GM19468 (cell line): ENCODE measurements at regions not wholly inside any gene's neighbourhood (a gene's known extent, or its start where the extent isn't known, plus 50 kb on each side); places are given as distances from the start of the nearest gene placed in this dataset.
"Not testable (repeated sequence)": the region's sequence is repeated elsewhere in the genome, so short reads cannot be mapped to it uniquely, and the experiment has no call there.

ENCODE experiments used
- ATAC-seq: cut with Tn5 transposase; IDR thresholded peaks from one replicate; pipeline ENCODE4 v1.9.1; 2021; ENCODE audit warnings: mild to moderate bottlenecking, moderate library complexity, moderate number of reproducible peaks; ENCODE audit not compliant: unreplicated experiment; ENCODE audit errors: extremely low read depth

DNA sequence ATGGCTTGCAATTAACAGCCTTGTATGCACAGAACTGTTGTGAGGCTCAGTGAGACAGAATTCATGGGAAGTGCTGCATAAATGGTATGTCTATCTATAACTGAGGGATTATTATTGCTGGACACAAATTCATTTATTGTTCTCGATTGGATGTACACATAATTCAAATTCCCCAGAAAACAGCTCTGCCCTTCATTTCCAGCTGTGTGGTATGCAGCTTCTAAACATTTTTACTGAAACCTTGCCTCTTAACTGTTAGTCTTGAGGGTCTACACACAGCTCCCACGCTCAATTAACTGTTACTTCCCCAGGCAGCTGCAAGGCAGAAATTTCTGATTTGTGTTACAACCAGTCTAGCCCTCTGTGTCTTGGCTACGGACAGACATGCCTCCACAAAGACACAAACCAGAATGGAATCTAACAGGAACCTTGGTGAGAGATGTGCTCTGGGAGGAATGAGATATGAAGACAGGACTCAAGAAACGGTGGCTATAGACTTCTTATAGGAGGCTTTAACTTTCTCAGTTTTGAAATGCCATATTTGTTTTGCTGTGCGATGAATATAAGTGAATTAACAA lies 139.7 kb upstream of the TBL1XR1 start:
- ATAC-seq = no peak

DNA sequence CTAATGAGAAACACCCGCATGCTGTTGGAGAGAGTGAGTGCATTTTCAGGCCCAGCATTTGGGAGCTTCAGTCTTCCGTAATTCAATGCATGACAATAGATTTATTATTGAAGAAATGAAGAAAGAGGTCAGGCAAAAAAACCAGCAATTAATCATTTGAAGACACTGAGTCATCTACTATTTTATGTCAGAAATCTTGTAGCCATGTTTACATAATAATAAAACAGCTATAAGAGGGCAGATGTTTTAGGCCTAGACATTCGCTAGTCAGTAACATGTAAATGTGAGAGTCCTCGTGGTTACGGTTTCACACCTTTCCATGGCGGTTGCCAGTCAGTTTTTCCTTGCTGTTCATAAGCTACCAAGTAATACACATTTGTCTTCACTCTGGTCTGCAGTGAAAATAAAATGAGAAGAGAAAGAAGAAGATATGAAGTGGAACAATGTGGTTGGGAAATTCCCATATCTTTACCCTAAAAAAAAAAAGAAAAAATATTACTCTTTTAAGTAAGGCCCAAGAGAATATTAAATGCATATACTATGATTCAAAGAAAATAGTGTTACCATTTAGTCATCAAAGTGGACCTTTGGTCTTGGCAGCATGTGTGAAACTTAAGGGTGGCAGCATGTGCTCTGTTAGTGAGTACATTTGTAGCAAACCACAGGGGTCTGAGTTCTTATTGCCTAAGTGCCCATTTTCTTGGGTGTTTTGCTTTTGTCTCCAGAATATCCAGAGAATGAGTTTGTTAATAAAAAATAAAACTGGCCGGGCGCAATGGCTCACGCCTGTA lies 140.5 kb upstream of the TBL1XR1 start:
- ATAC-seq = peak; percentile 81

DNA sequence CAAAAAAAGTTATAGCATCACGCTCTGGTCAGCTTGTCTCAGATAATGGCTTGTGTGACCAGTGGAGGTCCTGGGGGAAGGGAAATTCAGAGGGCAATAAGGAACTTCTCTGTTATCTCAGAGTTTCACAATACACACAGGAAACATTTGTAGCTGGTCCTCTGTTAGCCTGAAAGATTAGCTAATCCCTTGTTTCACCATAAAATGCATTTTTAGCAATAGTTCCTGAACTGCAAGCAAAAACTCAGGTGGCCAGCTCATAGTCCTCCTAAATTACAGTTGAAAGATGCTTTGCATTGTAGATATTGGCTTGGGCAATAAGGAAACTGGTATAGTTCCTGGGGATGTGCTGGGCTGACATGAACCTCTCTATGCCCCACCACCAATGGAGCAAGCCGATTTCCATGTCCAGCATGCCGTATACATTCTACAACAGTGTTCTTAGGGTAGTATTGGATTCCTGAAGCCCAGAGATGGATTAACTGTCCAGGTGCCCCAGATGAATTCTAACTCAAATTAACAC lies 141.5 kb upstream of the TBL1XR1 start:
- no peak for ATAC-seq

DNA sequence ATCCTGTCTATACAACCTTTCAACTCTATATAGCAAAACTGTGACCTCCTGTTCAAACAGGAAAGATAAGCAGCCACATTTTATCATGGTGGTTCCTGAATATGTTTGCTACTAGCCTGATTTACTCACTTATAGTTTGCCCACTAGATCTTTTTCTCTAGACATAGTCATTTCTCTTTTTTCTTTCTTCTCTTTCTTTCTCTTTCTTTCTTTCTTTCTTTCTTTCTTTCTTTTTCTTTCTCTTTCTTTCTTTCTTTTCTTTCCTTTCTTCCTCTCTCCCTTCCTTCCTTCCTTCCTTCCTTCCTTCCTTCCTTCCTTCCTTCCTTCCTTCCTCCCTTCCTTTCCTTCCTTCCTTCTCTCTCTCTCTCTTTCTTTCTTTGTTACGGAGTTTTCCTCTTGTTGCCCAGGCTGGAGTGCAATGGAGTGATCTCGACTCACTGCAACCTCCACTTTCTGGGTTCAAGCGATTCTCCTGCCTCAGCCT lies 142.0 kb upstream of the TBL1XR1 start:
- ATAC-seq = not testable (repeated sequence)

DNA sequence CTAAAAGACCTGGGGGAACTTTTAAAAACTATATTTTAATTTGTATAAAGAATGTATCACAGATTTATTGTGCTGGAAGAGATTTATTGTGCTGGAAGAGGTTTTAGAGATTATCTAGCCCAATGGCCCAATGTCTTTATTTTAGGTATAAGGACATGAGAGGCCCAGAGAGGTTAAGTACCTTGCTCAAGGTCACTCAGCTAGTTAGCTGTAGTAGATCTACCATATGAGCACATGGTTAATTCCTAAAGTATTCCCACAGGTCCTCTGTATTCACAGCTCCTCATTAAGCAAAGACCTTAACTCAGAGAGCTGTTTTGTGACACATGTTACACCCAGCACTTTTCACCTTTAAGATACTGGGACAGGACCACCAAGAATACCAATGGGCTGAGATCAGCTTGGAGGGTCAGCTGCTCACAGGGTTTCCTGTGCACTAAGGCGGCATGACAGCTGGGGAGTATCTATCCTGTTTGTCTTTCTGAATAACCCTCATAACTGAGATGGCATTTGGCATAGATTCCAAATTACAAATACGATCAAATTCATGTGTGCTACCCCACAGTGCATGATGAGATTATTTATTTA lies 143.1 kb upstream of the TBL1XR1 start:
- no peak for ATAC-seq

DNA sequence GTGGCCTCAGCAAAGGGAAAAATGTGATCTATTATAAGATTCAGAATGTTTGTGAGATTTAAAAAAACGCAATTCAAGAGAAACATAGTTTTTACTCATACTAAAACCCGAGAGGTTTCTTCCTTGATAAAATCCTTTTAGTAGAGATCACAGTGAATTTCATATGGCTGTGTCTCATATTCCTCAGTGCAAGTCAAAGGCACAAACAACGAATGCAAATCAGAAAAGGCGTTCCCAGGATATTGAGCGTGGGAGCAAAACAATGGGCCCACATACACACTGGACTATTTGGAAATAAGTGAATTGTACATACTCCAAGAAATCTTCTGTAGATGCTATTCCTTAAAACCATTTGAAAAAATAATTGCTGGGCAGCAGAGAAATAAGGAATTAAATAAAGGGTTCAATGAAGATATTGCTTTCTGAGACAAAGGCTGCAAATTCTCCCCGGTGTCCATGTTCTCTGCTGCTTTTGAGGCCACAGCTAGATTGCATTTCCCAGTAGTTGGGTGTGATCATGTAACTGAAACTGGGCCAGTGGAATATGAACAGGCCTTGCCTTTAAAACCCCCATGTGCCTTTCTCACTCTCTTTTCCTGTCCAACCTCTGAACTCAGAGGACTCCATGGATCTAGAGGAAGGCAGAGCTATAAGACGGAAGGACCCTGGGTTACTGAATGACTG lies 144.6 kb upstream of the TBL1XR1 start:
- ATAC-seq = no peak

DNA sequence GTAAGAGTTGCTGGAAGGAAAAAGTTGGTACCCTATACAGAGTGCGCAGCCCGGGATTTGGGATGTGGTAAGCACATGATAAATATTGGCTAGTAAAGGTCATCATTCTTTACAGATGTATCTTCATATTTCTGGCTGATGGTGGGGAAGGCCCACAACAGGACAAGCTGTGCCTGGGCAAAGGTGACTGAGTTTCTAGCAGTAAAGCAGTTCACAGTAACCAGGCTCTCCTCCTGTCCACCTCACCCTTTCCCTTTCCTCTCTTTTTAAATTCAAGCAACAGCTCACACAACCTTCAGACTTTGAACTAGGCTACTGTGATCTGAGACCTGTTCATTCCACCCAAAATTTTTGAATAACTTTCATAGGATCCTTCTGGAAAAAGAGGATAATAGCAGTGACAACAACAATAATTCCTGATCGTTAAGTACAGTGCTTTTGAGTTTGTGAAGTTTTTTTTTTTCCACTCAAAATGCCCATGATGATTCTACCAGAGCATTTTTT lies 145.9 kb upstream of the TBL1XR1 start:
- ATAC-seq = no peak

DNA sequence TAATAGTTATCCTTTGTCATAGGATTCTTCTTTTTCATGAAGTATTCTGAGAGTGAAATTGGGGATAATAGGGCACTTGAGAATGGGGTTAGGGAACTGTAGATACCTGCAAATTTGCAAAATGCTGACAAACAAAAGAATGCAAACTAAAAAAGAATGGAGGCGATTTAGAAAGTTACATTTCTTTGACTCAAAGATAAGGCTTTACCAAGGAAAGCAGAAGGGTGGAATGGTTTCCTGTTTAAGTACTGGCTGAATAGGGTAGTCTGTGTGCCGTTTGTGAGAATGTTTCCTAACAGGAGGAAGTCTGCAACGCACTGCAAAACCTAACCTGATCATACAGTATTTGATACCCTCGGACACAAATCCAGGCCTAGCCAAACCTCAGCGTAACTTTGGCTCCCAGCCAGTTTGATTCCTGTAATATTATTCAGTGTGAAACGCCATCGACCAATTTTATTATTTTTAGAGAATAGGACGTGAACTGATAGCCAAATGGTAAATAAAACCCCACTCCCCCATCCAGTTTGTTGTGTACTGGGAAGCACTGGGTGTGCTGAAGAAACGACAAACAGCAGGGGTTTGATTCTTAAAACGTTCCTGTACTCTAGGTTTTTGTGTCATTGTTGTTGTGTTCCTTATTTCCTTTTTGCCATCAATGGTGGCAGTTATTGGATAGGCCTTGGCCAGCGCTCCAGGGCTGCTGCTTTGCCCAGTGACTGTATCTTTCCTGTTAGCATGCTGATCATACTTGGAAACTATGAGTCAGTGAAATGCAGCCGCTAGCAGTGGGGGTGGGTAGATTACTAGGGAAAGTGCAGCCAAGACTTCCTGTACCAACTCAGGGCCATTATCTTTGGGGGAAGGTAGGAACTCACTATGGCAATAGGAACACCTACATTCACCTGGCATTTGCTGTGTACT lies 148.0 kb upstream of the TBL1XR1 start:
- ATAC-seq = peak; percentile 69

DNA sequence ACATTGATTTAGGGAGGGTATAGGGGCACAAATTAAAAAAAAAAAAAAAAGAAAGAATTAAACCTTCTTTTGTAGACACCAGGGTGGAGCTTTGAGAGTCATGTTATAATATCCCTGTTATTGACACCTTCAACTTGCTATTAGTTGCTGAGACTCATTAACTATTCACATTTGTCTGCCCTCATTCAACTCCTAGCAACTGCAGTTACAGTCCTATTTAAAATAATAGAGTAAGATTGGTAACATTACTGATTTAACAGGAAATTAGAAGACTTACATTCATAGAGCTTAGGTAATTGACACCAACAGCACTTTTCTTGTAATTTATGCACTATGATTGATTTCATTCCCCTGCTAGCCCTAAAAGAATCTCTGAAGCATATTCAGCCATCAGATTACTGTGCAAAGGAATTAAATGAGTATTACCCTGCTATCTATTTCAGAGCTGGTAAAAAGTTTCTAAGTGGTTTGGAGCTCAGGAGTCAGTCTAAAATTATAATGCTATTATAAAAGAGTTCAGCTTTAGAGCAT lies 148.8 kb upstream of the TBL1XR1 start:
- no peak for ATAC-seq

DNA sequence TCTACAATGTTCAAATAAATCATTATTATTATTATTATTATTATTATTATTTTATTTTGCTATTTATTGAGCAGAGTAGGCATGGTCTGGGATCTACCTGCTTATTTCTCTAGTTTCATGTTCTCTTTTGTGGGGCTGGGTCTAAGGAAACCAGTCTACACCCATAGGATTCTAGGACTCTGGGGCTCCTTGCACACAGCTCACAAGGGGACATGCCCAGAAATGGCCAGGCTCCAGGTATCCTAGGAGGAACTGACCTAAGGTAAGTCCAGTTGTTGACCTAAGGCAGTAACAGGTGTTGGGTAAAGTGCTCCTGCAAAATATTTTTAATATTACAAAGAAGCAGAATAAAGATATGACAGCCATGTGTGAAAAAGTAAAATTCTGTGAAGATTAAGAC lies 149.6 kb upstream of the TBL1XR1 start:
- no peak for ATAC-seq

DNA sequence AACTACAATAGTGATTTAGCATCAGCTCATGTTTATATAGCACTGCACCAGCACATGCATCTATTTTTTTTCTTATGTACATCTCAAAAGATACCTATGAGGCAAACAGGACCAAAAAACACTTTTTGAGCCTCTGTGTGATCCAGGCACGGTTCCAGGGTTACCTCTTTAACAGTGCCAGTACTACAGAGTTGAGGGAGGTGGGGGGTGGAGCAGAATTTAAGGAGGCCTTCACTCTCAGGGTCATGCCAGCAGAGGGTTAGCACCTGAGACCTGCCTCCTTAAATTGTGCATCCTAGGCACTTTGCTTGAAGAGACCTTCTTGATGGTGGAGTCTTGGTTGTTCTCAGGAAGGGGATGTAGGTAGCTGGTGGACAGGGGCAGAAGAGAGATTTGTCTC lies 150.3 kb upstream of the TBL1XR1 start:
- ATAC-seq = no peak

DNA sequence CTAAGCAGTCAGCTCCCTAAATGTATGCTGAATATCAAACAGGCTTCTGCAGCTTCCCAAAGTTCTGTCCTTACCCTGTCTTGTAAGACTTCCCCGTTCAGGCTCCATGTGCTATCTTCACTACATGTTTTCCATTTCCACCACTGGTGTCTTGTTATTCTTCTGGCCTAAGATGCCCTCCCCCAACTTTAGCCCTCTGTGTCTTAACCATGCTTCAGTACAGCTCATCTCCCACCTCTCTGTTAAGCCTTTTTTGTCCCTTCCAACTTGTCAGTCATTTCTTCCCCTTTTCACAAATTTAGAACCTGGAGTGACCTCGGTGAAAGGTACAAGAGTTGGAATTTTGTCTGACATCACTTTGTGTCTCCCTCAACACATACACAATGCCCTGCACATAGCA lies 151.7 kb upstream of the TBL1XR1 start:
- ATAC-seq = no peak

DNA sequence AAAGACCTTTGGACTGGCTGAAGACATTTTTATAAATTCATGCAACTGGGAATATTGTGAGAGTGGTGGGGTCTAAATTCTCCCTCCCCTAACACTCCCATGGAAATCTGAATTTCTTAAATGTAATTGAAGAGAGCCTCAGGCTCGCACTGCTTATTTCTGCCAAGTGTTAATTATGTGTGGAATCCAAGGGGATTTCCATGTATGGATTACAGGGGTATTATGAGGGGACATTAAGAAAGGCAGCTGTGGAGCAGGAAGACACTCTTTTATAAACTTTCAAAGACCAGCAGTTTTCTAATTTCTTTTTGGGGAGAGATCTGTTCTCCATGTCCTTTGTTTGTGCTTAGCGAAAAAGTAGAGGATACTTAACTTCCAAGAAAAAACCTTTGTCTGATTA lies 152.1 kb upstream of the TBL1XR1 start:
- no peak for ATAC-seq

DNA sequence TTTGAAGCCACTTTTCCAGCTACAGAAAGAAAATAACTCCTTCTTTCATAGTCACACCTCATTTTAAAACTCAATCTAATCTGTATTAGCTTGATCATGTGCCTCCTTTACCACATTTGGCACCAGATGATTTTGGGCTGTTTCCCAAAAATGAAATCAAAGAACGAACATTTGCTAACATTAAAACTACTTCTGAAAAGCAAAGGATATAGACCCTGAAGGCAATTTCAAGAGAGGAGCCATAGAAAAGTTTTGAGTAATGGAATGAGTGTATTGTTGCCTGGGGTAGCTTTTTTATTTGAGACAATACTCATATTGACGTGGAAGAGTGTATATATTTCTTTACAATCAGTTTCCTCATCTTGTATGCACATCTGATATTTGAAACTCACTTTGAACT lies 152.8 kb upstream of the TBL1XR1 start:
- no peak for ATAC-seq

DNA sequence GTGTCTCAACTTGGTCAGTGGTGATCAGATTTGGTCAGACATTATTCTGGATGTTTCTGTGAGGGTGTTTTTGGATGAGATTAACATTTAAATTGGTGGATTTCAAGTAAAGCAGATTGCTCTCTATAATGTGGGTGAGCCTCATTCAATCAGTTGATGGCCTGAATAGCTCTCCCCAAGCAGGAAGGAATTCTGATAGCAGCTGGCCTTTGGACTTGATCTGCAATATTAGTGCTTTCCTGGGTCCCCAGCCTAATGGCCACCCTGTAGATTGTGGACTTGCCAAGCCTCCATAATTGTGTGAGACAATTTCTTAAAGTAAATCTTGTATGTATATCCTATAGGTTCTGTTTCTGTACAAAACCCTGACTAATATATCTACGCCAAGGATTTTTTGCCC lies 153.9 kb upstream of the TBL1XR1 start:
- no peak for ATAC-seq

DNA sequence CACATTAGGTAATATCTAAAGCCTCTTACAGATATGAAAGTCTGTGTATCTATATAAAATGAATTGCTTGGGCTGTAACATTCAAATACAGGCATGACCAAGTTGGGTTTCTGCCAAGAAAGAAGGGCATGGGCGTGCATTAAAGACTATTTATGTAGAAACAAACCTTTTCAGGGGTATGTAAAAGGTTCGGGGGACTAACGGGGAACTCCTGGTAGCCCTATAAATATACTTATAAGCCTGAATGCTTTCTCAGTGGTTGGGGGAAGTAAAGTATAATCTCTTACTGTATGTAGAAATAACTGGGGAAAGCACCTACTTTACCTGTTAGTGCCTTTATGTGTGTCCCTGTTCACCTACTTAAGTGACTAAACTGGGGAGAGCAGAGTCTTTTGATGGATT lies 154.5 kb upstream of the TBL1XR1 start:
- ATAC-seq = peak; percentile 99

DNA sequence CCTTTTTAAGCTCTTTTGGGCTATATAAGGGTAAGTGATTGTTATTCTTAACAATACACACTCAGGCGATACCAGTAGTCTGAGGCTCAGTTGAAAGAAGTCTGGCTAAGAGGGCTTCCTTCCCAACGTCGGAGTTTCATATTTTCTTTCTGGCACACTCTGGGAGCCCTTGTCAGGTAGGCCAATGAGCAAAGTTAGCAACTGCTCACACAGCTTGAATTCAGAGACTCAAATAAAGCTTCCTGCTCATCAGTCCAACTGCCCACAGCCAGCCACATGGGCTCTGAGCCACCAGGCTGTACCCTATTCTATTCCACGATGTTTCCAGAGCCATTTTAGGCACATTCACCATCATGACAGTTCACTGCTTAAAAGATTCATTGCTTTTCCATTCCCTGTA lies 155.1 kb upstream of the TBL1XR1 start:
- no peak for ATAC-seq

DNA sequence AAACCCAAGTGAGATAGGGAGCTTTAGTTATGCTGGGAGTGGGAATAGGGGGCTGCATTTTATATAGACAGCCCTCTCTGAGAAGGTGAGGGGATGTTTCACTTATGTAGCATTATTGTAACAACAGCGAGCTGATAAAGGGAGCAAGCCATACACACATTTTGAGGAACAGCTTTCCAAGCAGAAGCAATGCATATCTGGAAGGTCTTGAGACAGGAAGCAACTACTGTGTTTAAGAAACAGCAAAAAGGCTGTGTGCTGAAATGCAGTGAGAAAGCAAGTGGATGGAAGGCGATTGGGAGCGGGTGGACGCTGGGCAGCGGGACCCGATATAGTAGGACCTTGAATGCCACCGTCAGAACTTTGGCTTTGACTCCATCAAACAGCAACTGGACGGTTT lies 155.9 kb upstream of the TBL1XR1 start:
- no peak for ATAC-seq

DNA sequence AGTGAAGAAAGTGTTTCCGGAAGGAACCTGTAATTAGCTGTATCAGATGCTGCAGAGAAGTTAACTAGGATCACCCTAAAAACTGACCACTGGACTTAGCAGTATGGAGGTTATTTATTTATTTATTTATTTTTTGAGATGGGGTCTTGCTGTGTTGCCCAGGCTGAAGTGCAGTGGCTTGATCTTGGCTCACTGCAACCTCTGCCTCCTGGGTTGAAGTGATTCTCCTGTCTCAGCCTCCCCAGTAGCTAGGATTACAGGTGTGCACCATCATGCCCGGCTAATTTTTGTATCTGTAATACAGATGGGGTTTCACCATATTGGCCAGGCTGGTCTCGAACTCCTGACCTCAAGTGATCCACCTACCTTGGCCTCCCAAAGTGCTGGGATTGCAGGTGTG lies 156.6 kb upstream of the TBL1XR1 start:
- not testable (repeated sequence) for ATAC-seq
